Astrocyte of the spinal cord (primary cell): ENCODE measurements at regions not wholly inside any gene's neighbourhood (a gene's known extent, or its start where the extent isn't known, plus 50 kb on each side); places are given as distances from the start of the nearest gene placed in this dataset.
A peak's percentile ranks its signal among the peaks of the same experiment; 100 is the strongest.

Source experiments
- DNase-seq: peaks from one replicate; pipeline ENCODE4 v3.0.0; 2011; ENCODE audit warnings: low read depth, low spot score
- H3K4me3 ChIP-seq: 2 replicates; pipeline ENCODE4 v1.5.1; 2011; ENCODE audit warnings: low read depth, mild to moderate bottlenecking, low read length, moderate library complexity
- in situ Hi-C: cut with HindIII; loops from 2 replicates; pipeline ENCODE4 v1.10.0; 2017; ENCODE audit warnings: low sequenced_read_pairs
- TF ChIP-seq, protein P1 (sequence below): IDR thresholded peaks from 2 replicates; pipeline ENCODE4 v1.5.1; 2012; ENCODE audit warnings: low read depth, mild to moderate bottlenecking, low read length, inconsistent platforms

DNA sequence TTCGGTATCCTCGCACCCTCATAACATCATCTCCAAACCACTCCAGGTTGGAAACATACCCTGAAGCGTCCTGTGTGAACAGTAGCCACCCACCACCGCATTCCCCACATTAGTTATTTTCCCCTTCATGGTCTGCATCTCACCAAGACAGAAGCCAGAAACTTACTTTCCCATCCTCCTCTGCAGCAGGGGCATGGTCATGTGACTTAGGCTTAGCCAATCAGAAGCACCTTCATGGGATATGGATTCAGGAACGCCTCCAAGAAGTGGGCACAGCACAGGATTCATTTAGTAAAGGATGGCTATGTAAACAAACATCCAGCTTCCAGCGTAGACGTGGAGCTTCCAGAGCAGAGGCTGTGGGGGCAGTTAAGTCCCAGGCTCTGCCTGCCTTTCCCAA lies 130.3 kb downstream of the AXIN2 start:
- in situ Hi-C loops = no loop called here
- no peak overlapping the region for H3K4me3 ChIP-seq
- TF ChIP-seq, protein P1, sequence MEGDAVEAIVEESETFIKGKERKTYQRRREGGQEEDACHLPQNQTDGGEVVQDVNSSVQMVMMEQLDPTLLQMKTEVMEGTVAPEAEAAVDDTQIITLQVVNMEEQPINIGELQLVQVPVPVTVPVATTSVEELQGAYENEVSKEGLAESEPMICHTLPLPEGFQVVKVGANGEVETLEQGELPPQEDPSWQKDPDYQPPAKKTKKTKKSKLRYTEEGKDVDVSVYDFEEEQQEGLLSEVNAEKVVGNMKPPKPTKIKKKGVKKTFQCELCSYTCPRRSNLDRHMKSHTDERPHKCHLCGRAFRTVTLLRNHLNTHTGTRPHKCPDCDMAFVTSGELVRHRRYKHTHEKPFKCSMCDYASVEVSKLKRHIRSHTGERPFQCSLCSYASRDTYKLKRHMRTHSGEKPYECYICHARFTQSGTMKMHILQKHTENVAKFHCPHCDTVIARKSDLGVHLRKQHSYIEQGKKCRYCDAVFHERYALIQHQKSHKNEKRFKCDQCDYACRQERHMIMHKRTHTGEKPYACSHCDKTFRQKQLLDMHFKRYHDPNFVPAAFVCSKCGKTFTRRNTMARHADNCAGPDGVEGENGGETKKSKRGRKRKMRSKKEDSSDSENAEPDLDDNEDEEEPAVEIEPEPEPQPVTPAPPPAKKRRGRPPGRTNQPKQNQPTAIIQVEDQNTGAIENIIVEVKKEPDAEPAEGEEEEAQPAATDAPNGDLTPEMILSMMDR = no peak
- no peak for DNase-seq

DNA sequence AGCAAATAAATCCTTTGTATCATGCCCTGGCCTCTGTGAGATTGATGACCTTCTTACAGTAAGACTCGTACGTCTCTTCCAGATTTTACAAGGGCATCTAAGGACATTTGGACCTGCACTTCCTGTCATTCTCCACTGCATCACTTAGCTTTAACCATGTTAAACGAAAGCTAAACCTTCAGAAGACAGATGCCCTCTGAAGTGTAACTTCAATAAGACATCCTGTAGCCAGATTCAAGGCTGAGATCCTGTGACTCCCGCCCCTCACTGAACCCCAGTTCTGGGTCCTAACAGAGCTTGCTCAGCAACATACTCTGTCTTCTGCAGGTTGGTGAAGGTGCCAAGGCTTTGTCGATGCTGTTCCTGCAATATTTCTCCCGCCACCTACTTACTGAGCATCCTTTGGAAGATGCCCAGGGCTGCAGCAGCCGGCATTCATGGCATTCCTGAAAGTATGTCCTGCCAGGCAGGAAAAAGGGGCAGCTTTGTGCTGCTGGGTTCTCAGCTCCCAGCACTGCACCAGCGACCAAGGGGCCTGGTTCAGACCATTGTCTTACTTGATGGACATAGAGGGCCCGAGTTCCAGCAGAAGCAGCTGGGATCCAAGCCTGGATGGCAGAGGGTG lies 131.1 kb downstream of the AXIN2 start:
- DNase-seq = no peak
- no peak overlapping the region for H3K4me3 ChIP-seq
- TF ChIP-seq, protein P1 = no peak
- in situ Hi-C loops = no loop called here

DNA sequence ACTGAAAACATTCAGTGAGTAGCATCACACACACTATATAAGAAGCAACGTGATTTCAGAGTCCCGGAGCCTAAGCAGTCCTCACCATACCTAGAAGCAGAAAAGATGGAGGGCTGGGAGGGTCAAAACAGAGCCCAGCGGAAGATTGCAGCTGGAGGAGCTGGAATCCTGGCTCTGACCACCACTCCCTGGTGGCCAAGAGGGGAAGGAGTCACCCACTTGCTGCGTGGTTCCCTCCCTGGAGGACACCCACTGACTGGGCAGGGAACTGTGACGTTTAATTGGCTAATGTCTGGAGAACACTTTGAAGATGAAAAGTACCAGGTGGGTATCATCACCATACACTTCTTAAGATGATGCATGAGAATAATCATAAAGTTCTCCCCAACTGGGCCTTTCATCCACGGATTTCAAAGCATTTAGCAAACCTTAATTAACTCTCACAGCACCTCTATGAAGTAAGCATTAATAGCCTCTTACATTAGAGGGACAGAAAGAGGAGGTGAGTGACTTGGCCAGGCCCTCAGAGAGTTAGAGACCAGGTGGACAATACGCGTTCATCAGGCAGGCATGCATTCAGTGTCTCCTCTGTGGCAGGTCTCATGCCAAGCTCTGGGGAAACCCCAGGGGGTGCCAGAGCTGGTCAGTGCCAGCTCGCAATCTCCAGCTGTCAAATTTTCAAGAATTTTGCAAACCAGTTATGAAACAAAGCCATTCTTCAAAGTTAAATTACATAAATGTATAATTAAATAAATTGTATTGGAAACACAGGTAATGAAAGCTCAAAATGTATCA lies 137.9 kb downstream of the AXIN2 start:
- DNase-seq = no peak
- in situ Hi-C loops = no loop called here
- TF ChIP-seq, protein P1 = no peak
- H3K4me3 ChIP-seq = no peak overlapping the region

DNA sequence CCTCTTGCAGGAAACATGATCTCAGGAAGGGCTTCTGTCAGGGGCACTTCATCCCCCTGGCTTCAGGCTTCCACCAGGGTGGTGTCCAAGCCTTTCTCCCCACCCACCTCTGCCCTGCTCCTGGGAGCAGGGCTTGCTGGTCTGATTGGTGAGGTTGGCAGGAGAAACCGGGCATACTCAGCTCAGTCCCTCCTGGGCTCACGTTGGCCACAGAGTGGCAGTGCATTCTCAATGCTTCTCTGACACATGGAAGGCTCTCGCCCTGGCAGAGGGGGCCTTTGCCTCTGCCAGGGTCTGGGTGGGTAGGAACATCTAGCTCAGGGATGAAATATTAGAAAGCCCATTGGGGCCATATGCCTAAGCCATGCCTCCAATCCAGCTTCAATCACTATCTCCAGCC lies 142.8 kb downstream of the AXIN2 start:
- TF ChIP-seq, protein P1 = peak; percentile 1
- H3K4me3 ChIP-seq = no peak overlapping the region
- in situ Hi-C loops = no loop called here
- DNase-seq = no peak

DNA sequence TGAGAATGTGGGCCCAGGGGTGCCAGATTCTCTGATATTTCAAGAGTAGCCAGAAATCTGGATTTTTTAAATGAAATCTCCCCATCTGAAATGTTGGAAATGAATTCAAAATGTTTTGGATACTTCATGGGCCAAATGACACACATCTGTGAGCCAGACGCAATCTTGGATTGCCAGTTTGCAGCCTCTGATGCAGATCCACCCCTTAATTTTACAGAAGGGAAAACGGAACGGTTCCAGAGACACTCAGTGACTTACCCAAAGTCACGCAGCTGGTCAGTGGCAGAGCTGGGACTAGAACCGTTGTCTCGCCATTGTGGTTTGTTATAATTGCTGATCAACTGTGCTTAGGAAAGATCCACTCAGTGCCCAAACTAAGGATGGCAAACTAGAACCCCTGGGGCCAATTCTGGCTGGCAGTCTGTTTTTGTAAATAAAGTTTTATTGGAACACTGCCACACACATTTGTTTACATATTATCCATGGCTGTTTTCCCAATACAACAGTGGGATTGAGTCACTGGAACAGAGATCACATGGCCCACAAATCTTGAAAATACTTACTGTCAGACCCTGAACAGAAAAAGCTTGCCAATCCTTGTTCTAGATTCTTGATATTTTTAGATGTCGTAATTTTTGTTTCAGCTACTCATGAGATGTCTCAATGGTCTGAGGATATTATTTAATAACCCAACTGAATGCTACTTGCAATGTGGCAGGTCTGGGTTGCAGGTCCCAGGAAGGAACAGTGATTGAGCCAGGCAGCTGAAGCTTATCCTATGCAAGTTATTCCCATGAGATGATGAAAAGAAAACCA lies 143.8 kb downstream of the AXIN2 start:
- in situ Hi-C loops = no loop called here
- no peak for DNase-seq
- no peak overlapping the region for H3K4me3 ChIP-seq
- TF ChIP-seq, protein P1 = no peak

DNA sequence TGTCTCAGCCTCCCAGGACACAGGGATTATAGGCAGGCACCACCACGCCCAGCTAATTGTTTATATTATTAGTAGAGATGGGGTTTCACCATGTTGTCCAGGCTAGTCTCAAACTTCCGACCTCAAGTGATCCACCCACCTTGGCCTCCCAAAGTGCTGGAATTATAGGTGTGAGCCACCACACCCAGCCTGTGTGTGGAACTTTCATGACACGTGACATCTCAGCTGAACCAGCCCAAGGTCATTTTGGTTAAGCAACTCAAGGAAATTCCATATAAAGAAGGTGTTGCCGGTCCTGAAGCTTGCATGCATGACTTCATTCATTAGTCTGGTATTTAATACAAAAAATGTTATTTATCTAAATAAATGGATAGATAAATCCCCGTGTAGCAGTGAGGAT lies 145.5 kb downstream of the AXIN2 start:
- no peak for DNase-seq
- in situ Hi-C loops = no loop called here
- TF ChIP-seq, protein P1 = no peak
- no peak overlapping the region for H3K4me3 ChIP-seq
